ENCODE measurements at regions not wholly inside any gene's neighbourhood (a gene's known extent, or its start where the extent isn't known, plus 50 kb on each side); places are given as distances from the start of the nearest gene placed in this dataset.

DNA sequence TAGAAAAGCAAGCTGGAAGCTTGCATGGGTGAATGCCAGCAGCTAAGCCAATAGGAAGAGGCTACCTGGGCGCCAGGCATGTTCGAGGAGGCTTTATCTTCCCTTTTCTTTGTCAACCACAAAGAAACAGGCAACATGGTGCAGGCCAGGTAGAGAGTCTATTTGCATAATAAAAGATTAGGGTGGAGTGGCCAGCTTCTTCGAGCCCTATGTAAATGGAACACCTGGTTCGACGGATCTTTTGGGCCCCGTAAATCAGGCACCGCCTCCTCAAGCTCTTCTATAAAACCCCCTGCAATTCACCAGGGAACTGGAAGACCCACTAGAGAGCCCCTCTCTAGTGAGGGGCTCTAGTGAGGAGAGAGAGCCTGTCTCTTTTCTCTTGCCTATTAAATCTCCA is 1106.2 kb upstream of the CELF2 start:
- Mint-ChIP-seq H3K27ac (no peak overlapping the region), H3K4me1 (ENCODE audit: low read depth) (no peaks in the 10 kb centered on the region), H3K27me3 (no peaks in the 10 kb centered on the region), H3K4me3 (ENCODE audit: low read depth) (no peak overlapping the region), H3K36me3 (ENCODE audit: insufficient read depth) (peaks cover 1% of the 10 kb centered on the region), H3K9me3 (ENCODE audit: low read depth) (peaks cover 4% of the 10 kb centered on the region)
- DNase-seq (ENCODE audit: low spot score, unreplicated experiment), result no peak
- TF ChIP-seq, protein P1, sequence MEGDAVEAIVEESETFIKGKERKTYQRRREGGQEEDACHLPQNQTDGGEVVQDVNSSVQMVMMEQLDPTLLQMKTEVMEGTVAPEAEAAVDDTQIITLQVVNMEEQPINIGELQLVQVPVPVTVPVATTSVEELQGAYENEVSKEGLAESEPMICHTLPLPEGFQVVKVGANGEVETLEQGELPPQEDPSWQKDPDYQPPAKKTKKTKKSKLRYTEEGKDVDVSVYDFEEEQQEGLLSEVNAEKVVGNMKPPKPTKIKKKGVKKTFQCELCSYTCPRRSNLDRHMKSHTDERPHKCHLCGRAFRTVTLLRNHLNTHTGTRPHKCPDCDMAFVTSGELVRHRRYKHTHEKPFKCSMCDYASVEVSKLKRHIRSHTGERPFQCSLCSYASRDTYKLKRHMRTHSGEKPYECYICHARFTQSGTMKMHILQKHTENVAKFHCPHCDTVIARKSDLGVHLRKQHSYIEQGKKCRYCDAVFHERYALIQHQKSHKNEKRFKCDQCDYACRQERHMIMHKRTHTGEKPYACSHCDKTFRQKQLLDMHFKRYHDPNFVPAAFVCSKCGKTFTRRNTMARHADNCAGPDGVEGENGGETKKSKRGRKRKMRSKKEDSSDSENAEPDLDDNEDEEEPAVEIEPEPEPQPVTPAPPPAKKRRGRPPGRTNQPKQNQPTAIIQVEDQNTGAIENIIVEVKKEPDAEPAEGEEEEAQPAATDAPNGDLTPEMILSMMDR (IDR thresholded peaks at IDR 0.05; ENCODE audit: unreplicated experiment), result no peak

DNA sequence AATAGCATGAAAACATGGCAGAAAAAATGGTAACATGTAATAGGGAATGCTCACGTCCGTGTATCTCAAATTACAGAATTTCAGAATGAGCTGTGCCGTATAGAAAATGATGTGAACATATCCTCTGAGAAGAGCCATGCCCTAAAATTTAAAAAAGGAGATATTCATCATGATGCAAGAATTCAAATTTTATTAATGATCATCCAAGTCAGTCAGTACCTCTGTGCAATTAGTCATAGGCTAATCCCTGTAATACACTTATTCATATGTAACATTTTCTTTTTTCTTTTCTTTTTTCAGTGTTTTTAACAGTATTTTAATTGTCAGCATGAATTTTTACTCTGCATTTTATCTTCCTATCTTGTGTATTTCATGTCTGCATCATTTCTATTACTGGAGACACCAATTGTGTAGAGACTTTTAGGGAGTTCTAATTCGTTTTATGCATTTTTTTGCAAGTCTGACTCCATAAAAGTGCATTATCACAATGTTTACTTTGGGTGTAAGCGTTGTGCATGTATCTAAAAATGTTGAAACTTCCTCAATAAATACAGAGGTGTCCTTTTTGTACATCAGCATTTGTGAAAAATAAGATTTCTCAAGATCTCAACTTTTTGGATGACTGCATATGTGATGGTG is 1103.7 kb upstream of the CELF2 start:
- TF ChIP-seq, protein P1 (IDR thresholded peaks at IDR 0.05; ENCODE audit: unreplicated experiment), result no peak
- H3K9me3 Mint-ChIP-seq (ENCODE audit: low read depth), result peaks cover under 1% of the 10 kb centered on the region
- H3K27ac Mint-ChIP-seq, result no peak overlapping the region
- H3K36me3 Mint-ChIP-seq (ENCODE audit: insufficient read depth), result no peaks in the 10 kb centered on the region
- DNase-seq (ENCODE audit: low spot score, unreplicated experiment), result no peak
- H3K27me3 Mint-ChIP-seq, result no peaks in the 10 kb centered on the region
- H3K4me1 Mint-ChIP-seq (ENCODE audit: low read depth), result no peaks in the 10 kb centered on the region
- no peak overlapping the region for H3K4me3 Mint-ChIP-seq (ENCODE audit: low read depth)

DNA sequence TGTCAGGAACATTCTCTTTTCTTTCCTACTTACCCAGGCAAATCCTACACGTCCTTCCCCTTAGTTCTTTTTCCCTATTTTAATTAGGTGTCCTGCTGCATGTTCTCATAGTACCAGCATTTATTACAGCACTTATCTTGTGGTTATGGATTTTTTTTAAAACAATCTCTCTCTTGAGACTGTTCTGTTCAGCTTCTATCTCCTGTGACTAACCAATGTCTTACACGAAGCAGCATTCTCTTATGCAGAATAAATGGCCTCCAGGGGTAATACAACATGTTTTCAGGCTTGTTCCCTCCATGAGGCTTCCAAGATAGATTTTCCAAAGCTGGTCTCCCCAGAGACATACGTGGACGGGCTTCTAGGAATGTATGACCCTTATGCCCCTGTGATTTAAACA is 1096.1 kb upstream of the CELF2 start:
- no peaks in the 10 kb centered on the region for H3K36me3 Mint-ChIP-seq (ENCODE audit: insufficient read depth)
- H3K4me3 Mint-ChIP-seq (ENCODE audit: low read depth), result no peak overlapping the region
- H3K9me3 Mint-ChIP-seq (ENCODE audit: low read depth), result peaks cover 5% of the 10 kb centered on the region
- no peak for DNase-seq (ENCODE audit: low spot score, unreplicated experiment)
- H3K27me3 Mint-ChIP-seq, result no peaks in the 10 kb centered on the region
- no peak overlapping the region for H3K27ac Mint-ChIP-seq
- TF ChIP-seq, protein P1 (IDR thresholded peaks at IDR 0.05; ENCODE audit: unreplicated experiment), result no peak
- H3K4me1 Mint-ChIP-seq (ENCODE audit: low read depth), result no peaks in the 10 kb centered on the region

DNA sequence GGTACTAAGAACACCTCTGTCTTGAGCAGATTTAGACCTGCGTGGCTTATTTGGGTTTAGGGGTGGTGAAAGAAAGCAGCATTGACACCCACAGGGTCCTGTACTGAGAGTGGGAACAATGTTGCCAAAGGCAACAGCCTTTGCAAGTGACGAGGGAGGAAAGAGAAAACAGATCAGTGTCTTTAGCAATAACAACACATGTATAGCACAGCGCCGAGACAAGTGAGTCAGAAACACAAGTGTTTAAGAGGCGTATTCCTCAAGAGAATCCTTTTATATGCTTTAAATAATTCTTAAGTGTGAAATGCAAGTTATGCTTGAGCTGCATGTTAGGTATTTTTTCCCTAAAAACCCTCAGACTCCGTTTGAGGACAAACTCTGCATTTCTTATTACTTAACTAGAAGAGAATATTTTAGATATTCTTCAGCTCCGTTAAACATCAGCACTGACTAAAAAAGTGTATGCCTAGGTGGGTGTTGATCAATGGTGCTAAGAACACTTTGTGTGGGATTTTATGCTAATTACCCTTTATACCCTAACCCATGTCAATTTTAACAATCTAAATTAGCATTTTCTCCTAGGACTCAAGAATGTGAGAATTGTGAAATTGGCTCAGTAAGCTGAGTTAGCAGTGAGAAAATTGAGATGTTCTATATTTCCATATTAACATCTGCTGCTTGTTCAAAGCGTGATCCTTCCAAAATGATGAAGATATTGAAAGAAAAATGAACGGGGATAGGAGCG is 1095.4 kb upstream of the CELF2 start:
- TF ChIP-seq, protein P1 (IDR thresholded peaks at IDR 0.05; ENCODE audit: unreplicated experiment), result no peak
- H3K4me1 Mint-ChIP-seq (ENCODE audit: low read depth), result no peaks in the 10 kb centered on the region
- H3K4me3 Mint-ChIP-seq (ENCODE audit: low read depth), result no peak overlapping the region
- peaks cover 5% of the 10 kb centered on the region for H3K9me3 Mint-ChIP-seq (ENCODE audit: low read depth)
- no peaks in the 10 kb centered on the region for H3K27me3 Mint-ChIP-seq
- DNase-seq (ENCODE audit: low spot score, unreplicated experiment), result no peak
- H3K27ac Mint-ChIP-seq, result no peak overlapping the region
- no peaks in the 10 kb centered on the region for H3K36me3 Mint-ChIP-seq (ENCODE audit: insufficient read depth)

DNA sequence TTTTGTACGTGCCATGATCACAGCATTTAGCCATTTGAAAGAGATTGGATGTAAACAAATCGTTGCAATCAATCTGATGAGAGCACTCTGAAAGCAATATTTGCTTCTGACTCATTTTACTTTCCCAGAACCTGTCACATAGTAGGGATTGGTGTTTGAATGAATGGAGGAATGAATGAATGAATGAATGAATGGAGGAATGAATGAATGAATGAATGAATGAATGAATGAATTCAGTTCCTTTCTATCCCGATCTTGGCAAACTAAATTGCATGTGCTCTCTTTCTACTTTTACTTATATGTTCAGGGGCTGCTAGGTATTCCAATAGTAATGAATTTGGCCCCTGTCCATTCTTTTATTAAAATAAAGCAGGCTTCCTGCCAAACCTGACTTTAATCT is 1091.7 kb upstream of the CELF2 start:
- TF ChIP-seq, protein P1 (IDR thresholded peaks at IDR 0.05; ENCODE audit: unreplicated experiment), result no peak
- no peaks in the 10 kb centered on the region for H3K27me3 Mint-ChIP-seq
- H3K4me1 Mint-ChIP-seq (ENCODE audit: low read depth), result no peaks in the 10 kb centered on the region
- no peak overlapping the region for H3K27ac Mint-ChIP-seq
- H3K4me3 Mint-ChIP-seq (ENCODE audit: low read depth), result no peak overlapping the region
- no peaks in the 10 kb centered on the region for H3K36me3 Mint-ChIP-seq (ENCODE audit: insufficient read depth)
- no peaks in the 10 kb centered on the region for H3K9me3 Mint-ChIP-seq (ENCODE audit: low read depth)
- no peak for DNase-seq (ENCODE audit: low spot score, unreplicated experiment)

All from progenitor cell of endocrine pancreas (in vitro differentiated cells).